A549 (cell line): ENCODE measurements at regions not wholly inside any gene's neighbourhood (a gene's known extent, or its start where the extent isn't known, plus 50 kb on each side); places are given as distances from the start of the nearest gene placed in this dataset.
"Not testable (repeated sequence)": the region's sequence is repeated elsewhere in the genome, so short reads cannot be mapped to it uniquely, and the experiment has no call there.

Experiments
- ATAC-seq, 2 experiments: fragments of 200-7000 bp in 1 of 2; fragments of >200 bp in 1 of 2; cut with Nextera tagmentation in 1 of 2; cut with Tn5 transposase in 1 of 2; 3 replicates each; pipeline versions ENCODE4 v1.8.0 to v1.9.1; 2018 to 2020; ENCODE audit warnings: mild to moderate bottlenecking in 1 of 2, moderate library complexity in 1 of 2
- CTCF ChIA-PET: fragments of 300-600 bp; sonication (Branson Sonifier 250); formaldehyde crosslinking; extraction: SDS; loops from one replicate; lab custom pipeline; 2021; ENCODE audit warnings: antibody characterized with exemption, inconsistent platforms; lab: Yijun Ruan, JAX
- POLR2A ChIA-PET: fragments of 350-600 bp; formaldehyde crosslinking; extraction: SDS; loops from one replicate; lab custom pipeline; 2021; ENCODE audit warnings: antibody characterized with exemption, inconsistent platforms; lab: Yijun Ruan, JAX
- DNase-seq, 2 experiments: peaks; one replicate each; pipeline versions ENCODE4 v3.0.0 to v3.0.0-alpha.2; 2011 to 2016; ENCODE audit warnings: low read depth in 1 of 2, low spot score in 1 of 2
- FAIRE-seq: peaks from 2 replicates; lab custom pipeline; 2011; peaks lifted over from hg19 to GRCh38; lab: Jason Lieb, UNC
- H3K27ac ChIP-seq, 2 experiments: fragments of >200 bp; sonication (Bioruptor Twin); formaldehyde crosslinking; 3 replicates each; pipeline ENCODE4 v1.5.1; 2016 to 2017
- H3K4me1 ChIP-seq: fragments of >200 bp; sonication (Bioruptor Twin); formaldehyde crosslinking; 3 replicates; pipeline ENCODE4 v1.6.1; 2016
- H3K4me2 ChIP-seq: fragments of >200 bp; sonication (Bioruptor Twin); formaldehyde crosslinking; 3 replicates; pipeline ENCODE4 v1.6.1; 2016
- H3K4me3 ChIP-seq: fragments of >200 bp; sonication (Bioruptor Twin); formaldehyde crosslinking; 3 replicates; pipeline ENCODE4 v1.5.1; 2016
- H3K9me3 ChIP-seq: fragments of >200 bp; sonication (Bioruptor Twin); formaldehyde crosslinking; 3 replicates; pipeline ENCODE4 v1.6.1; 2016
- BHLHE40 ChIP-seq: IDR thresholded peaks from 2 replicates; pipeline ENCODE4 v1.6.1; 2012; ENCODE audit warnings: low read depth, low read length, inconsistent platforms
- CBX2 ChIP-seq: fragments of 200-600 bp; sonication (generic); IDR thresholded peaks from 2 replicates; pipeline ENCODE4 v1.6.1; 2016; ENCODE audit warnings: low read depth, mild to moderate bottlenecking, borderline replicate concordance
- FOSL2 ChIP-seq, 2 experiments: fragments of 450-650 bp in 1 of 2; fragments of >200 bp in 1 of 2; sonication (Bioruptor Twin) in 1 of 2; formaldehyde crosslinking; IDR thresholded peaks; 2 replicates each; pipeline versions ENCODE4 v1.5.0 to v1.6.1; 2016 to 2020; ENCODE audit warnings: mild to moderate bottlenecking in 1 of 2, moderate library complexity in 1 of 2
- HMGXB4 ChIP-seq: fragments of 250-450 bp; sonication (Bioruptor Pico); IDR thresholded peaks from 2 replicates; pipeline ENCODE4 v1.5.0; 2021; ENCODE audit warnings: mild to moderate bottlenecking, moderate library complexity, borderline replicate concordance
- HOXB5 ChIP-seq: fragments of 250-450 bp; sonication (Bioruptor Pico); IDR thresholded peaks from 2 replicates; pipeline ENCODE4 v1.5.0; 2020; ENCODE audit warnings: mild to moderate bottlenecking, moderate library complexity
- MYC ChIP-seq: IDR thresholded peaks from 2 replicates; pipeline ENCODE4 v1.6.1; 2012; ENCODE audit warnings: mild to moderate bottlenecking, inconsistent platforms, low read length, improper control_type of control experiment, borderline replicate concordance
- PHF8 ChIP-seq: fragments of 200-600 bp; sonication (generic); IDR thresholded peaks from 2 replicates; pipeline ENCODE4 v1.6.1; 2016; ENCODE audit warnings: low read depth, mild to moderate bottlenecking, antibody characterized with exemption, moderate library complexity, borderline replicate concordance
- POLR2A ChIP-seq: IDR thresholded peaks from 2 replicates; pipeline ENCODE4 v1.6.1; 2012; ENCODE audit warnings: mild to moderate bottlenecking, low read length
- RARB ChIP-seq: fragments of 250-450 bp; sonication (Bioruptor Pico); IDR thresholded peaks from 2 replicates; pipeline ENCODE4 v1.8.0; 2021; ENCODE audit warnings: mild to moderate bottlenecking, moderate library complexity
- RFX5 ChIP-seq: fragments of 450-650 bp; IDR thresholded peaks from 2 replicates; pipeline ENCODE4 v1.7.1; 2014; ENCODE audit warnings: antibody characterized with exemption, mild to moderate bottlenecking, moderate library complexity
- TFCP2L1 ChIP-seq: fragments of 250-450 bp; sonication (Bioruptor Pico); IDR thresholded peaks from 2 replicates; pipeline ENCODE4 v1.5.0; 2021; ENCODE audit warnings: mild to moderate bottlenecking
- TP53 ChIP-seq: fragments of 250-450 bp; sonication (Bioruptor Pico); IDR thresholded peaks from 2 replicates; pipeline ENCODE4 v1.5.0; 2021; ENCODE audit warnings: mild to moderate bottlenecking, moderate library complexity
- USF2 ChIP-seq: fragments of 450-650 bp; IDR thresholded peaks from 2 replicates; pipeline ENCODE4 v1.6.1; 2014; ENCODE audit warnings: antibody characterized with exemption
- ZNF302 ChIP-seq: fragments of 250-450 bp; sonication (Bioruptor Pico); IDR thresholded peaks from 2 replicates; pipeline ENCODE4 v1.9.0; 2021; ENCODE audit warnings: inconsistent platforms, mild to moderate bottlenecking, moderate library complexity
- ZSCAN20 ChIP-seq: fragments of 250-450 bp; sonication (Bioruptor Pico); IDR thresholded peaks from 2 replicates; pipeline ENCODE4 v1.8.0; 2022; ENCODE audit warnings: mild to moderate bottlenecking, moderate library complexity
- WGBS: methylation state at CpG from one replicate; pipeline ENCODE4 v1.1.6; 2017; ENCODE audit errors: missing lambda C conversion rate; 5-methylcytosine and 5-hydroxymethylcytosine counted together
- TF ChIP-seq, protein P1 (sequence below): fragments of >200 bp; sonication (Bioruptor Twin); formaldehyde crosslinking; IDR thresholded peaks from 3 replicates; pipeline ENCODE4 v1.6.1; 2016
- TF ChIP-seq, protein P2 (sequence below): IDR thresholded peaks from 2 replicates; pipeline ENCODE4 v1.6.1; 2012

GRCh38 chr12:31222620-31223222 lies 103.2 kb downstream of the SINHCAF start (continued):
- TF ChIP-seq TP53 (no peak), HOXB5 (CRISPR knock-in tag) (no peak)

GRCh38 chr12:31223640-31224039 lies 102.3 kb downstream of the SINHCAF start:
- DNase-seq, FAIRE-seq, H3K4me2 ChIP-seq, H3K27ac ChIP-seq, POLR2A ChIA-PET, H3K4me3 ChIP-seq, ATAC-seq, H3K9me3 ChIP-seq, H3K4me1 ChIP-seq: not testable (repeated sequence)
- 36% methylated on average over 1 of the region's 1 CpG for WGBS
- CTCF ChIA-PET: interaction anchor here (0.5 to 7.6 kb wide), 2 partner anchors 14 to 725 kb away, joined by 3 to 60 read pairs; no protein-coding TSS in a partner anchor

DNA sequence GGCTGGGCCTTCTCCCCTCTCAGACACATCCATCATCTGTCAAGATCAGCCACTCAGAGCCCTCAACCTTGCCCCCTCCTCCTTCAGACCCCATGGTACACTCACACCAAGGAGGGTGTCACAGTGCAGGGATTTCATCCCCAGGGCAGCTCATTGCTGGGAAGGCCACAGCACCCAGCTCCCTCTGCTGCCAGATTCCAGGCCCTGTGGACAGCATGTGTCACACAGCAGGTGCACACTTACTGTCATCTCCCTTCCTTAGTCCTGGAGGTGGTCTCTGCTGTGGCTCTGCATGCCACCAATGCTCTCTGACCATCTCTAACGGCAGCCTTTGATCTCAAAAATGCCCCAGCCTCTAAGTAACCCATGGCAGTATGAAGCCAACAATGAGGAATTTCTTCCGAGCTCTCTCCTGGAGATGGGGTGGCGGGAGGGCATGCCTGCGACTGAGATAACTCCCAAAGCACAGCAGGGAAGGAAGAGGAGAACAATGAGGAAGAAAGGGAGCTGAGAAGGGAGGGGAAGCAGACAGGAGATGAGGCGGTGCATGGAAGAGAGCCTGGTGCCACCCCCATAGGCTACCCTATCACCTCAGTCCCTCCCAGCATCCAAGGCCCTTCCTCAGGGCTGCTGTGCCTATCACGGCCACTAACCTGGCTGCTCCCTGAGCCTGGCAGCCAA lies 101.0 kb downstream of the SINHCAF start:
- CTCF ChIA-PET: interaction anchor here (0.8 to 7.6 kb wide), 2 partner anchors 13 to 107 kb away, joined by 3 to 60 read pairs; no protein-coding TSS in a partner anchor
- POLR2A ChIA-PET: no interaction called here
- FAIRE-seq: no peak
- no peak for TF ChIP-seq USF2
- no peak for TF ChIP-seq ZNF302 (CRISPR knock-in tag)
- TF ChIP-seq RFX5: no peak
- TF ChIP-seq, all 56 proteins: peak for 0
- H3K4me3 ChIP-seq: no peak overlapping the region
- 50% methylated on average over 6 of the region's 6 CpGs for WGBS
- DNase-seq: no peak
- no peak overlapping the region for H3K27ac ChIP-seq
- H3K4me2 ChIP-seq: no peak overlapping the region
- H3K4me1 ChIP-seq: peaks cover 9% of the 10 kb centered on the region; the same call in 2 of the 3 replicates
- ATAC-seq: no peak
- no peaks in the 10 kb centered on the region for H3K9me3 ChIP-seq

DNA sequence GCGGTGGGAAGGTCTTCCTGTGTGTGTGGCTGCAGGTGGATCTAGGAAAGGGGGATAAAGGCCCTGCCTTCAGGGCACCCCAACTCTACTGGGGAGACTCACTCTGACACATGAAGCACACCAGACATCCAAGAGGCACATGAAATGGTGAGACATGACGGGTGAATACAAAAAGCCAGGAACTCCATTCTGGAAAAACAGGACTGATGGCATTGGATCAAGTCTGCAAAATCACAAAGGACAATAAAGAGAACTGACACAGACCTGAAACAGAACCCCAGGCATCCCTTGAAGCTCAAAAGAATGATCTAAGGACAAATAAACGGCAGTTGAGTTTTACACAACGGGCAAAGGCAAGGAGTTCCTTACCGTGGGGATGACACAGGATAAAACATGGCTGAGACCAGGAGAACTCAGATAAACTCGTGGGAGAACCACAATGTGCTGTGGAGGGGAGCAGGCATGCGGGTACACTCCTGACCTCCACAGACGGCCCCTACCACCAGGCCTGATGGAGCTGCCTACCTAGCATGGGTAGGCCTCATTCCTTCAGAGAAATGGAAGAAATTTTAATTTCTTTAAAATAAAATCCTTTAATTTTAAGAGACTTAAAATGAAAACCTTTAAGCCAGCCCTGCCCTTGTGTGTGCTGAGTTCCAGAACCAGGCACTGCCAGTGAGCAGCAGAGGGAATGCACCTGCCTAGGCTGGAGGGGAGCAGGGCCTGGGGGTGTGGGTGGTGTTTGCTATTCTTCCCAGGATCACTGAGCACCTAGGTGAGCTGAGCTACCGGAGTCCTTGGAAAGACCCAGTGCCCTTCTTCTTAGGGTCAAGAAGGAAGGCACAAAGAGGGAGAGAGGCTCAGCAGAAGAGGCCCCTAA lies 100.1 kb downstream of the SINHCAF start:
- DNase-seq: no peak
- 63% methylated on average over 8 of the region's 9 CpGs for WGBS
- Histone ChIP-seq H3K4me3 (no peak overlapping the region), H3K4me2 (no peak overlapping the region), H3K9me3 (no peaks in the 10 kb centered on the region), H3K27ac (no peak overlapping the region), H3K4me1 (peaks cover 9% of the 10 kb centered on the region; the same call in 2 of the 3 replicates)
- ATAC-seq: no peak
- POLR2A ChIA-PET: no interaction called here
- TF ChIP-seq USF2: no peak
- no peak for TF ChIP-seq HMGXB4
- no peak for TF ChIP-seq PHF8
- no peak for FAIRE-seq
- CTCF ChIA-PET: interaction anchor here (0.8 to 7.6 kb wide), 2 partner anchors 12 to 375 kb away, joined by 3 to 60 read pairs; no protein-coding TSS in a partner anchor

DNA sequence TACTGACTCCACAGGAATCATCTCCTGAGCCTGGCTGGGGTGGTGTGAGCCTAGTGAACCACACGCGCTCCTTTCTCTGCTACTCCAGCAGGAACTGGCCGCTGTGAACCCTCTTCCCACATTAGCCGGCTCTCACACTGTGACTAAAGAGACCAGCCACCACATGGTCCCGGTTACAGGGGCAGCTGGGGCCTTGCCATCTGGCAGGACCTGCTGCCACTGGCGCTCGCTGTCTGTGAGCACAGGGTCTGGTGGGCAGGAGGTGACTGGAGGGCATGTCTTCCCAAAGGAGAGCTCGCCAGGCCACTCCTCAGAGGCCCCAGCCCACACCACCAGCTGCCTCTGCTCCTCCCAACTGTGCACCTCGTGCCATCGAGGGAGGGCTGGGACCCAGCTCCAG lies 99.3 kb downstream of the SINHCAF start:
- H3K4me2 ChIP-seq: no peak overlapping the region
- H3K27ac ChIP-seq: no peak overlapping the region
- no peak for FAIRE-seq
- no peak for ATAC-seq
- CTCF ChIA-PET: interaction anchor here (1.6 to 7.6 kb wide), 3 partner anchors 11 to 379 kb away, joined by 4 to 60 read pairs (median 5); no protein-coding TSS in a partner anchor
- POLR2A ChIA-PET: no interaction called here
- H3K9me3 ChIP-seq: no peaks in the 10 kb centered on the region
- no peak overlapping the region for H3K4me3 ChIP-seq
- DNase-seq: no peak
- no peak for TF ChIP-seq CBX2
- TF ChIP-seq POLR2A: no peak
- no peak for TF ChIP-seq BHLHE40
- TF ChIP-seq, protein P1, sequence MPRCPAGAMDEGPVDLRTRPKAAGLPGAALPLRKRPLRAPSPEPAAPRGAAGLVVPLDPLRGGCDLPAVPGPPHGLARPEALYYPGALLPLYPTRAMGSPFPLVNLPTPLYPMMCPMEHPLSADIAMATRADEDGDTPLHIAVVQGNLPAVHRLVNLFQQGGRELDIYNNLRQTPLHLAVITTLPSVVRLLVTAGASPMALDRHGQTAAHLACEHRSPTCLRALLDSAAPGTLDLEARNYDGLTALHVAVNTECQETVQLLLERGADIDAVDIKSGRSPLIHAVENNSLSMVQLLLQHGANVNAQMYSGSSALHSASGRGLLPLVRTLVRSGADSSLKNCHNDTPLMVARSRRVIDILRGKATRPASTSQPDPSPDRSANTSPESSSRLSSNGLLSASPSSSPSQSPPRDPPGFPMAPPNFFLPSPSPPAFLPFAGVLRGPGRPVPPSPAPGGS: no peak
- TF ChIP-seq MYC: no peak
- no peak for TF ChIP-seq TFCP2L1 (CRISPR knock-in tag)
- TF ChIP-seq FOSL2 (IDR thresholded peaks at IDR 0.05): no peak
- no peak for TF ChIP-seq FOSL2 (CRISPR knock-in tag; IDR thresholded peaks at IDR 0.05)
- TF ChIP-seq PHF8: no peak
- TF ChIP-seq RARB (CRISPR knock-in tag): no peak
- no peak for TF ChIP-seq ZSCAN20 (CRISPR knock-in tag)
- TF ChIP-seq, protein P2, sequence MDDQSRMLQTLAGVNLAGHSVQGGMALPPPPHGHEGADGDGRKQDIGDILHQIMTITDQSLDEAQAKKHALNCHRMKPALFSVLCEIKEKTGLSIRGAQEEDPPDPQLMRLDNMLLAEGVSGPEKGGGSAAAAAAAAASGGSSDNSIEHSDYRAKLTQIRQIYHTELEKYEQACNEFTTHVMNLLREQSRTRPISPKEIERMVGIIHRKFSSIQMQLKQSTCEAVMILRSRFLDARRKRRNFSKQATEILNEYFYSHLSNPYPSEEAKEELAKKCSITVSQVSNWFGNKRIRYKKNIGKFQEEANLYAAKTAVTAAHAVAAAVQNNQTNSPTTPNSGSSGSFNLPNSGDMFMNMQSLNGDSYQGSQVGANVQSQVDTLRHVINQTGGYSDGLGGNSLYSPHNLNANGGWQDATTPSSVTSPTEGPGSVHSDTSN: no peak
- H3K4me1 ChIP-seq: peaks cover 9% of the 10 kb centered on the region; the same call in 2 of the 3 replicates
- 61% methylated on average over 9 of the region's 10 CpGs for WGBS
